Transverse colon (tissue), 3 donors: ENCODE measurements at regions not wholly inside any gene's neighbourhood (a gene's known extent, or its start where the extent isn't known, plus 50 kb on each side); places are given as distances from the start of the nearest gene placed in this dataset.

Experiments
- POLR2A ChIP-seq: fragments of 450-650 bp; IDR thresholded peaks from one replicate; pipeline ENCODE4 v1.6.1; 2016; ENCODE audit warnings: antibody characterized with exemption, mild to moderate bottlenecking, moderate library complexity
- TF ChIP-seq, protein P1 (sequence below), 5 experiments: fragments of 200-600 bp in 3 of 5; fragments of 450-650 bp in 2 of 5; sonication (generic) in 3 of 5; IDR thresholded peaks; 1 replicate in 2 of 5; 2 replicates in 3 of 5; pipeline ENCODE4 v1.5.1; 2016 to 2017; ENCODE audit warnings: antibody characterized with exemption in 5 of 5, inconsistent platforms in 3 of 5, mild to moderate bottlenecking in 2 of 5, moderate library complexity in 1 of 5

DNA sequence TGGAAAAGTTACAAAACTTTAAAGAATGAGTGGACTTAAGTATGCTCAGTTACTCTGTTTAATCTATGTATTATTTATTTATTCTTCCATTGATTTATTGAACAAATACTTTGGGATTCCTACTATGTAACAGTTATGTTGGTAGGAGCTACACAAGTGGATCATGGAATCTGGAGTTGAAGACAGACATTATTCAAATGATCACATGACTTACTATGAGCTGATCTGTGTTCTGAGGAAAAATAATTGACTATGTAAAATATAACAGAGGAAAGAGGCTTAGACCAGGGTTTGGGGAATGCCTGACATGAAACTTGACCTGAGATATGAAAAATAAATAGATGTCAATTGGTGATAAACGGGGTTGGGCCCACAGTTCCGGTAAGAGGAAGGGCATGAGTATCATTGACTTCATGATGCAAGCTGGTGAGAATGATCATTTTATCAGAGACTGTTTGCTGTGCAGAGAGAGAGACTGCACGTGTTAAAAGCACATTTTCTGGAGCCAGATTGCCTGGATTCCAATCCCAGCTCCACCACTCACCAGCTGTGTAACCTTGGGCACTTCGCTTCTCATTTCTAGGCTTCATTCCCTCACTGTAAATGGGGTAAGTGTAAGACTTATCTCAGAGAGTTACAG, 179.0 kb downstream of the SPCS3 start:
- TF ChIP-seq, protein P1, sequence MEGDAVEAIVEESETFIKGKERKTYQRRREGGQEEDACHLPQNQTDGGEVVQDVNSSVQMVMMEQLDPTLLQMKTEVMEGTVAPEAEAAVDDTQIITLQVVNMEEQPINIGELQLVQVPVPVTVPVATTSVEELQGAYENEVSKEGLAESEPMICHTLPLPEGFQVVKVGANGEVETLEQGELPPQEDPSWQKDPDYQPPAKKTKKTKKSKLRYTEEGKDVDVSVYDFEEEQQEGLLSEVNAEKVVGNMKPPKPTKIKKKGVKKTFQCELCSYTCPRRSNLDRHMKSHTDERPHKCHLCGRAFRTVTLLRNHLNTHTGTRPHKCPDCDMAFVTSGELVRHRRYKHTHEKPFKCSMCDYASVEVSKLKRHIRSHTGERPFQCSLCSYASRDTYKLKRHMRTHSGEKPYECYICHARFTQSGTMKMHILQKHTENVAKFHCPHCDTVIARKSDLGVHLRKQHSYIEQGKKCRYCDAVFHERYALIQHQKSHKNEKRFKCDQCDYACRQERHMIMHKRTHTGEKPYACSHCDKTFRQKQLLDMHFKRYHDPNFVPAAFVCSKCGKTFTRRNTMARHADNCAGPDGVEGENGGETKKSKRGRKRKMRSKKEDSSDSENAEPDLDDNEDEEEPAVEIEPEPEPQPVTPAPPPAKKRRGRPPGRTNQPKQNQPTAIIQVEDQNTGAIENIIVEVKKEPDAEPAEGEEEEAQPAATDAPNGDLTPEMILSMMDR (IDR thresholded peaks at IDR 0.05): no peak
- TF ChIP-seq POLR2A: no peak
